ES-I3 (cell line): ENCODE measurements at regions not wholly inside any gene's neighbourhood (a gene's known extent, or its start where the extent isn't known, plus 50 kb on each side); places are given as distances from the start of the nearest gene placed in this dataset.

Source experiments
- H3K36me3 ChIP-seq: 2 replicates; pipeline ENCODE4 v1.6.1; 2013; ENCODE audit warnings: mild to moderate bottlenecking, low read length, control low read depth, moderate library complexity; ENCODE audit not compliant: insufficient read depth
- H3K4me1 ChIP-seq: 2 replicates; pipeline ENCODE4 v1.6.1; 2013; ENCODE audit warnings: mild to moderate bottlenecking, control low read depth, low read length; ENCODE audit not compliant: insufficient read depth
- H3K9ac ChIP-seq: 2 replicates; pipeline ENCODE4 v1.6.1; 2013; ENCODE audit warnings: low read depth, mild to moderate bottlenecking, low read length, moderate library complexity
- H3K9me3 ChIP-seq: 2 replicates; pipeline ENCODE4 v1.6.1; 2013; ENCODE audit warnings: mild to moderate bottlenecking, low read length, moderate library complexity; ENCODE audit not compliant: control insufficient read depth, insufficient read depth

DNA sequence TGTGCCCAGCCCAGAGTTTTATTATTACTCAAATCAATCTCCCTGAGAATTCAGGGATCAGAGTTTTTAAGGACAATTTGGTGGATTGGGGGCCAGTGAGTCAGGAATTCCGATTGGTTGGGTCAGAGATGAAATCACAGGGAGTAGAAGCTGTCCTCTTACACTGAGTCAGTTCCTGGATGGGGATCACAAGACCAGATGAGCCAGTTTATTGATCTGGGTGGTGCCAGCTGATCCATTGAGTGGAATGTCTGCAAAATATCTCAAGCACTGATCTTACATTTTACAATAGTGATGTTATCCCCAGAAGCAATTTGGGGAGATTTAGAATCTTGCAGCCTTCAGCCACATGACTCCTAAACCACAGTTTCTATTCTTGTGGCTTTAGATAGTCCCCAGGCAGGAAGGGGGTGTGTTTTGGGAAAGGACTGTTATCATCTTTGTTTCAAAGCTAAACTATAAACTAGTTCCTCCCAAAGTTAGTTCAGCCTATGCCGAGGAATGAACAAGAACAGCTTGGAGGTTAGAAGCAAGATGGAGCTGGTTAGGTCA lies 89.1 kb upstream of the CNOT2 start:
- Histone ChIP-seq H3K36me3 (no peaks in the 10 kb centered on the region), H3K9me3 (peaks cover 28% of the 10 kb centered on the region), H3K9ac (no peak overlapping the region), H3K4me1 (no peaks in the 10 kb centered on the region)

- Histone ChIP-seq H3K36me3 (no peaks in the 10 kb centered on the region), H3K9me3 (peaks cover 28% of the 10 kb centered on the region), H3K4me1 (no peaks in the 10 kb centered on the region), H3K9ac (no peak overlapping the region)
These were observed 88.2 kb upstream of the CNOT2 start for GRCh38 chr12:70154960-70155589.

GRCh38 chr12:70157099-70157498 lies 86.1 kb upstream of the CNOT2 start:
- H3K9me3 ChIP-seq, result peaks cover 28% of the 10 kb centered on the region

DNA sequence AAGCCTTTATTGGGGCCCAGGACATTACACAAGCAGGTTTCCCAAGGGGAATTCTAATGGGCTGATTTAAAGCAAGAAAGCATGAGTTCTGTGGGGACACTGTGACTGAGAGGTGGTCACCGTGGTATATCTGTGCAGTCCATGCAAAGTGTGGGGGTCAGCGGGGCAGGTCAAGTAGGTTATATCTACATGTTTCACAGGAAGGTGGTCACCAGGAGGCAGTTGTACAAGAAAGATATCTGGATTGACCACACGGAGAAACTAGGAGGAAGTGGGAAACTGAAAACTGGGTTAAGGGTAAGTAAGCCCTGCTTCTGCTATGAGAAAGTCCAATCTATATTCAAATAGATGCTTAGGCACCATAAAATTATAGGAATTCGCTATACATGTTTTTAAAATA lies 77.8 kb upstream of the CNOT2 start:
- no peaks in the 10 kb centered on the region for H3K4me1 ChIP-seq
- H3K9ac ChIP-seq, result no peak overlapping the region
- H3K36me3 ChIP-seq, result no peaks in the 10 kb centered on the region
- no peaks in the 10 kb centered on the region for H3K9me3 ChIP-seq

More at GRCh38 chr12:70157099-70157498, 86.1 kb upstream of the CNOT2 start:
- H3K36me3 ChIP-seq, result no peaks in the 10 kb centered on the region
- H3K9ac ChIP-seq, result no peak overlapping the region
- no peaks in the 10 kb centered on the region for H3K4me1 ChIP-seq

- Histone ChIP-seq H3K9me3 (no peaks in the 10 kb centered on the region), H3K36me3 (no peaks in the 10 kb centered on the region), H3K9ac (no peak overlapping the region), H3K4me1 (no peaks in the 10 kb centered on the region)
These were observed 66.9 kb upstream of the CNOT2 start for GRCh38 chr12:70176290-70176689.

DNA sequence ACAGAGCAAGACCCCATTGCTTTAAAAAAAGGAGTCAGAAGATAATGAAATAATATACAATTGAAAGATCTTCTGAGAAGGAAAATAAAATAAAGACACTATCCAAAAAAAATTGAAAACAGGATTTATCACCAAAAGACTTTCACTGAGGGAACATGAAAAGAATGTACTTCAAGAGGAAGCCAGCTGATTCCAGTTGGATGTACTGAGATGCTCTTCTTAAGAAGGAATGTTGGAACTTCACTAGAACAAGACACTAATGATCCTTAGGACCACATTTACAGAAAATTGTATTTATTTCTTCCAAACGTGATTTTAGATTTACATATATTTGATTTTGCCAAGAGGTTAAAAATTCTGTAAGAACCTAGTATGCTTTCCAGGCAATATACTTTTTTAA lies 65.6 kb upstream of the CNOT2 start:
- H3K36me3 ChIP-seq, result no peaks in the 10 kb centered on the region
- H3K9me3 ChIP-seq, result no peaks in the 10 kb centered on the region
- no peaks in the 10 kb centered on the region for H3K4me1 ChIP-seq
- H3K9ac ChIP-seq, result no peak overlapping the region

DNA sequence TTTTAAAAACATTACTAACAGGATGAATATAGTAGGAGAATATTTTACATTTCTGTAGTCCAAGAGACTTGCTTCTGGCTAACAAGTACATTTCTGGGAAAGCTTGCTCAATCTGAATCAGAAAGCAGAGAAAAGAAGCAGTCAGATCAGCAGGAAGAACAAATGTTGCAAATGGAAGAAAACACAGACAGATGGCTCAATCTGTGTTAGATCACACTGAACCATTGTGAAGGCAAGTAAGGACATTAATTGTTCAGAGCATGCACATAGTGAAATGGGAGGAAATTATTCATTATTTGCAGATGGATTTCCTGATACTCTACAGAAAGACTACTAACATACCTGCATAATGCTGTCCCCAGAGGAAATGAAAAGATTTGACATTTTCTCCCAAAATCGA lies 65.2 kb upstream of the CNOT2 start:
- no peaks in the 10 kb centered on the region for H3K4me1 ChIP-seq
- H3K36me3 ChIP-seq, result no peaks in the 10 kb centered on the region
- no peaks in the 10 kb centered on the region for H3K9me3 ChIP-seq
- no peak overlapping the region for H3K9ac ChIP-seq

DNA sequence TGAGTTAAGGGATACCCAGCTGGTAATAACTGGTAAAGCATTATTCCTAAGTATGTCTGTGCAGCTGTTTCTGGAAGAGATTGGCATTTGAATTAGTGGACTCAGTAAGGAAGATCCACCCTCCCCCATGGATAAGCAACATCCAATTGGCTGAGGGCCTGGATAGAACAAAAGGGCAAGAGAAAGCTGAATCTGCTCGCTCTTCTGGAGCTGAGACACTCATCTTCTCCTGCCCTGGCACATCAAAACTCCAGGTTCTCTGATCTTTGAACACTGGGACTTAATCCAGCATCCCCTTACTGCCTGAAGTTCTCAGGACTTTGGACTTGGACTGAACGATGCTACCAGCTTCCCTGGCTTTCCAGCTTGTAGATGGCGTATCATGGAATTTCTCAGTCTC lies 63.1 kb upstream of the CNOT2 start:
- Histone ChIP-seq H3K4me1 (no peaks in the 10 kb centered on the region), H3K9me3 (no peaks in the 10 kb centered on the region), H3K36me3 (no peaks in the 10 kb centered on the region), H3K9ac (no peak overlapping the region)

GRCh38 chr12:70185301-70185700 lies 57.9 kb upstream of the CNOT2 start:
- Histone ChIP-seq H3K9ac (no peak overlapping the region), H3K36me3 (no peaks in the 10 kb centered on the region), H3K9me3 (no peaks in the 10 kb centered on the region), H3K4me1 (no peaks in the 10 kb centered on the region)

GRCh38 chr12:70186436-70186835 lies 56.8 kb upstream of the CNOT2 start:
- Histone ChIP-seq H3K9me3 (no peaks in the 10 kb centered on the region), H3K36me3 (no peaks in the 10 kb centered on the region), H3K4me1 (no peaks in the 10 kb centered on the region), H3K9ac (no peak overlapping the region)

- Histone ChIP-seq H3K4me1 (no peaks in the 10 kb centered on the region), H3K9ac (no peak overlapping the region), H3K36me3 (no peaks in the 10 kb centered on the region), H3K9me3 (no peaks in the 10 kb centered on the region)
These were observed 52.8 kb upstream of the CNOT2 start for GRCh38 chr12:70190262-70191010.
